DND-41 (cell line): ENCODE measurements at regions not wholly inside any gene's neighbourhood (a gene's known extent, or its start where the extent isn't known, plus 50 kb on each side); places are given as distances from the start of the nearest gene placed in this dataset.

Source experiments
- ATAC-seq: fragments of 200-7000 bp; cut with Tn5 transposase; 3 replicates; pipeline ENCODE4 v1.9.1; 2021; ENCODE audit warnings: low read depth; ENCODE audit not compliant: insufficient read depth
- DNase-seq: peaks from one replicate; pipeline ENCODE4 v3.0.0-alpha.2; 2020
- H2AFZ ChIP-seq: 2 replicates; pipeline ENCODE4 v1.6.0; 2012; ENCODE audit warnings: low read depth, low read length
- H3K27ac ChIP-seq: 2 replicates; pipeline ENCODE4 v1.5.1; 2012; ENCODE audit warnings: low read length, inconsistent platforms
- H3K27me3 ChIP-seq: fragments of 200-600 bp; sonication (generic); 2 replicates; pipeline ENCODE4 v1.6.0; 2012; ENCODE audit warnings: low read length, mild to moderate bottlenecking, inconsistent platforms; ENCODE audit not compliant: insufficient read depth, poor library complexity
- H3K36me3 ChIP-seq: 2 replicates; pipeline ENCODE4 v1.5.1; 2012; ENCODE audit warnings: low read length, inconsistent platforms; ENCODE audit not compliant: insufficient read depth
- H3K4me1 ChIP-seq: 2 replicates; pipeline ENCODE4 v1.5.1; 2012; ENCODE audit warnings: mild to moderate bottlenecking, low read length; ENCODE audit not compliant: insufficient read depth
- H3K4me2 ChIP-seq: 2 replicates; pipeline ENCODE4 v1.6.0; 2012; ENCODE audit warnings: mild to moderate bottlenecking, moderate library complexity, low read length, inconsistent platforms; ENCODE audit not compliant: insufficient read depth
- H3K4me3 ChIP-seq, 2 experiments: fragments of 200-600 bp in 1 of 2; shearing (Covaris generic) in 1 of 2; 2 replicates each; pipeline ENCODE4 v1.5.1; 2012 to 2016; ENCODE audit warnings: inconsistent platforms in 2 of 2, low read length in 2 of 2, mild to moderate bottlenecking in 2 of 2, low read depth in 1 of 2, moderate library complexity in 1 of 2
- H3K79me2 ChIP-seq: 2 replicates; pipeline ENCODE4 v1.6.0; 2012; ENCODE audit warnings: low read length, inconsistent platforms; ENCODE audit not compliant: insufficient read depth
- H3K9ac ChIP-seq: 2 replicates; pipeline ENCODE4 v1.6.0; 2012; ENCODE audit warnings: low read depth, mild to moderate bottlenecking, inconsistent platforms, low read length, moderate library complexity
- H3K9me3 ChIP-seq: 2 replicates; pipeline ENCODE4 v1.5.1; 2012; ENCODE audit warnings: low read length, moderate library complexity, mild to moderate bottlenecking, inconsistent platforms; ENCODE audit not compliant: insufficient read depth, severe bottlenecking
- H4K20me1 ChIP-seq: 2 replicates; pipeline ENCODE4 v1.6.0; 2012; ENCODE audit warnings: low read length; ENCODE audit not compliant: insufficient read depth
- EZH2 ChIP-seq: IDR thresholded peaks from 3 replicates; pipeline ENCODE4 v1.6.1; 2012; ENCODE audit warnings: borderline replicate concordance, low read depth, mild to moderate bottlenecking, moderate library complexity, low read length, inconsistent platforms; ENCODE audit not compliant: severe bottlenecking
- TF ChIP-seq, protein P1 (sequence below): IDR thresholded peaks from 2 replicates; pipeline ENCODE4 v1.5.1; 2012; ENCODE audit warnings: borderline replicate concordance, low read length, moderate library complexity, mild to moderate bottlenecking; ENCODE audit not compliant: poor library complexity, severe bottlenecking; ENCODE audit errors: extremely low read depth

DNA sequence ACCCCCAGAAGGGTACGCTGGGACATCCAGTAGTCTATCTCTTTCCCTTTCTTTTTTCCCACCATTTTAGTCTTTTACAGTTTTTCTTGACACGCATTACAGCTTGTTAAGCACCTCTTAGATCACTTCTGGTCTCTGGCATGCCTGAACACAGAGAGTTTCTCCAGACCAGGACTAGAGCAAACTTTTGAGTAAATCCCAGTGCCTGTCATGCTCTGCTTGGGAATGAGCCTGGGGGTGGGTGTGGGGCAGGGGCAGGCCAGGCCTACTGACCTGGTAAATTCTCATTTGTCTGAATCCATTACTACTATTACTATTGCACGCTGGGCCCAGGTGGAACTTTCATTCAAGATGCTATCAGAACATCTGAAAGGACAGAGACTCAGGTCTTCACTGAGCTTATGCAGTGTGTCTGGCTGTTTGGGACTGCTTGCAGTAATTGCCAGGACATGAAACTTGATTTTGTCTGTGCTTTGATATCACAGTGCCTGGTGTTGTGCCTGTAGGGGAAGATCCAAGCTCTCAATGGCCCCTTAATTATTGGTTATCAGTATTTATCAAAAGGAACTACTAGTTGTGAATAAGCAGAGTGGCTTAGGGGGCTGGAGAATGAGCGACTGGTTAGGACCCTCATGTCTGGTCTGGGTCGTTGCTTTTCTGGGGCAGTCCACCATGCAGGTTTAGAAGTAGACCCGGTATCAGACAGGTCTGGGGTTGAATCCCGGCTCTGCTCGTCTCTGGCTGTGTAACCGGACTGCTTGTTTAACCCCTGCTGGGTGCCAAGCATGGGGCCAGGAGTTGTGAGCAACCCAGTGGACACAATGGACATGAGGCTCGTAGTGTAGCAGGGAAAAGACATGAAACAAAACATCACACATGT lies 196.1 kb upstream of the TLE3 start:
- H3K4me1 ChIP-seq, result no peaks in the 10 kb centered on the region
- no peaks in the 10 kb centered on the region for H3K79me2 ChIP-seq
- H4K20me1 ChIP-seq, result no peaks in the 10 kb centered on the region
- ATAC-seq (no peak), DNase-seq (no peak)
- H3K9me3 ChIP-seq, result no peaks in the 10 kb centered on the region
- no peak overlapping the region for H3K4me3 ChIP-seq
- TF ChIP-seq, protein P1, sequence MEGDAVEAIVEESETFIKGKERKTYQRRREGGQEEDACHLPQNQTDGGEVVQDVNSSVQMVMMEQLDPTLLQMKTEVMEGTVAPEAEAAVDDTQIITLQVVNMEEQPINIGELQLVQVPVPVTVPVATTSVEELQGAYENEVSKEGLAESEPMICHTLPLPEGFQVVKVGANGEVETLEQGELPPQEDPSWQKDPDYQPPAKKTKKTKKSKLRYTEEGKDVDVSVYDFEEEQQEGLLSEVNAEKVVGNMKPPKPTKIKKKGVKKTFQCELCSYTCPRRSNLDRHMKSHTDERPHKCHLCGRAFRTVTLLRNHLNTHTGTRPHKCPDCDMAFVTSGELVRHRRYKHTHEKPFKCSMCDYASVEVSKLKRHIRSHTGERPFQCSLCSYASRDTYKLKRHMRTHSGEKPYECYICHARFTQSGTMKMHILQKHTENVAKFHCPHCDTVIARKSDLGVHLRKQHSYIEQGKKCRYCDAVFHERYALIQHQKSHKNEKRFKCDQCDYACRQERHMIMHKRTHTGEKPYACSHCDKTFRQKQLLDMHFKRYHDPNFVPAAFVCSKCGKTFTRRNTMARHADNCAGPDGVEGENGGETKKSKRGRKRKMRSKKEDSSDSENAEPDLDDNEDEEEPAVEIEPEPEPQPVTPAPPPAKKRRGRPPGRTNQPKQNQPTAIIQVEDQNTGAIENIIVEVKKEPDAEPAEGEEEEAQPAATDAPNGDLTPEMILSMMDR, result no peak
- TF ChIP-seq EZH2, result no peak
- H3K4me2 ChIP-seq, result no peak overlapping the region
- no peak overlapping the region for H2AFZ ChIP-seq
- no peaks in the 10 kb centered on the region for H3K27me3 ChIP-seq
- no peaks in the 10 kb centered on the region for H3K36me3 ChIP-seq
- H3K27ac ChIP-seq, result no peak overlapping the region
- no peak overlapping the region for H3K9ac ChIP-seq

DNA sequence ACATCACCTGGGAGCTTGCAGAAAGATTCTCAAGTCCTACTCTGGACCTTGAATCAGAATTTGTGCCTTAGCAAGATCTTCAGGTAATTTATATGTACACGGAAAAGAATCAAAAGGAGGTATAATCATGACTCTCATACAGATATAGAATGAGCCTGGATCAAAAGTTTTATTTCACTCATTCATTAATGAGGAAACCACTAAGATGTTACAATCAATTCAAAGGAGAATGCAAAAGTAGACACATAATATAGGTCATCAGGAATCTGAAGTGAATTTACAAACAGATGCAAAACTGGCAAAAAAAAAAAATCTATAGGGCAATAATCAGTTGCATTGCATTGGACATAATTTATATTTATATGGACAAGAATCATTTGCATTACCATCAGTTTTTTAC lies 195.4 kb upstream of the TLE3 start:
- no peak overlapping the region for H2AFZ ChIP-seq
- H3K36me3 ChIP-seq, result no peaks in the 10 kb centered on the region
- ATAC-seq, result no peak
- no peaks in the 10 kb centered on the region for H3K4me1 ChIP-seq
- H3K4me2 ChIP-seq, result no peak overlapping the region
- no peaks in the 10 kb centered on the region for H3K79me2 ChIP-seq
- no peak for DNase-seq
- H3K27ac ChIP-seq, result no peak overlapping the region
- no peak for TF ChIP-seq EZH2
- TF ChIP-seq, protein P1, result no peak
- H3K4me3 ChIP-seq, result no peak overlapping the region
- H4K20me1 ChIP-seq, result no peaks in the 10 kb centered on the region
- H3K9ac ChIP-seq, result no peak overlapping the region
- H3K27me3 ChIP-seq, result no peaks in the 10 kb centered on the region
- no peaks in the 10 kb centered on the region for H3K9me3 ChIP-seq

DNA sequence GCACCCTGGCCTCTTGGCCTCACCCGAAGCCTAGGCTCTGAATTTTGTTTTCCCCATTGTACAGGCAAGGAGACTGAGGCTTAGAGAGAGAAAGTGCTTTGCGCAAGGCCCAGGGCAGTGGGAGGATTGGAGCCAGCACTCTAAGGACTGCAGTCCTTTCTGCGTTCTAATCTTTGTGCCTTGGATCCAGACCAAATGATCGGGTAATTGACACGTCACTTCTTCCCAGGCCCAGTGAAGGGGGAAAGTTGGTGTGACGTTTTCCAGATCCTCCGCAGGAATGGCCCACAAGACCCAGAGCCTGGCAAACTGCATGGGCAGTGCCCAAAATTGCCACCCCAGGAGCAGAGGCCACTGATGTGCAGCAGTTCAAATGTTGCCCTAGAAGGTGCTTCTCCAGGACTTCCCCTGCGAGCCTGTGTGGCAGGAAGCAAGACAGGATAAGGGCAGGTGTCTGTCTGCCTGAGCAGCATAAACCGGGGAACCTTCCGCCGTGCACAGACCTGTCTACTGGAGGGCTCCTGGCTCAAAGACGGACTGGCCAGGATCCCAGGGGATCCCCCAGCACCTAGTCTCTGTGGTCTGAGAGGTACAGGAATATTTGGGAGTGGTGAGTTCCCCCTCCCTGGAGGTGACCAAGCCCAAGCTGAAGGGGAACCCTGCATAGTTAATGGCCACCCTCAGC lies 194.5 kb upstream of the TLE3 start:
- Histone ChIP-seq H3K27me3 (no peaks in the 10 kb centered on the region), H3K79me2 (no peaks in the 10 kb centered on the region), H3K36me3 (no peaks in the 10 kb centered on the region), H3K4me3 (no peak overlapping the region), H3K4me1 (no peaks in the 10 kb centered on the region), H4K20me1 (no peaks in the 10 kb centered on the region), H3K9ac (no peak overlapping the region), H3K27ac (no peak overlapping the region), H2AFZ (no peak overlapping the region), H3K9me3 (no peaks in the 10 kb centered on the region), H3K4me2 (no peak overlapping the region)
- ATAC-seq, result no peak
- DNase-seq, result no peak
- TF ChIP-seq, protein P1, result no peak
- no peak for TF ChIP-seq EZH2
